ENCODE measurements at regions not wholly inside any gene's neighbourhood (a gene's known extent, or its start where the extent isn't known, plus 50 kb on each side); places are given as distances from the start of the nearest gene placed in this dataset.
A peak's percentile ranks its signal among the peaks of the same experiment; 100 is the strongest.

GRCh38 chr10:131847241-131847783, 53.5 kb upstream of the PPP2R2D start:
- Mint-ChIP-seq H3K9me3 (ENCODE audit: unreplicated experiment) (peaks cover 6% of the 10 kb centered on the region), H3K4me1 (ENCODE audit: unreplicated experiment) (no peaks in the 10 kb centered on the region), H3K4me3 (ENCODE audit: unreplicated experiment) (no peak overlapping the region), H3K36me3 (ENCODE audit: unreplicated experiment) (no peaks in the 10 kb centered on the region), H3K27ac (ENCODE audit: unreplicated experiment) (no peak overlapping the region), H3K27me3 (ENCODE audit: unreplicated experiment) (no peaks in the 10 kb centered on the region)
- DNase-seq (ENCODE audit: extremely low spot score, unreplicated experiment): peak; percentile 76
- no peak for TF ChIP-seq CTCF (IDR thresholded peaks at IDR 0.05)

- H3K4me3 Mint-ChIP-seq (ENCODE audit: unreplicated experiment): no peak overlapping the region
- no peaks in the 10 kb centered on the region for H3K27me3 Mint-ChIP-seq (ENCODE audit: unreplicated experiment)
- H3K4me1 Mint-ChIP-seq (ENCODE audit: unreplicated experiment): no peaks in the 10 kb centered on the region
- no peak overlapping the region for H3K27ac Mint-ChIP-seq (ENCODE audit: unreplicated experiment)
- DNase-seq (ENCODE audit: extremely low spot score, unreplicated experiment): peak; percentile 65
- TF ChIP-seq CTCF (IDR thresholded peaks at IDR 0.05): no peak
- peaks cover 6% of the 10 kb centered on the region for H3K9me3 Mint-ChIP-seq (ENCODE audit: unreplicated experiment)
- H3K36me3 Mint-ChIP-seq (ENCODE audit: unreplicated experiment): no peaks in the 10 kb centered on the region
These were observed 52.5 kb upstream of the PPP2R2D start for GRCh38 chr10:131848296-131848695.

GRCh38 chr10:131848741-131849590, 51.8 kb upstream of the PPP2R2D start:
- Mint-ChIP-seq H3K27me3 (ENCODE audit: unreplicated experiment) (no peaks in the 10 kb centered on the region), H3K4me3 (ENCODE audit: unreplicated experiment) (no peak overlapping the region), H3K36me3 (ENCODE audit: unreplicated experiment) (no peaks in the 10 kb centered on the region), H3K27ac (ENCODE audit: unreplicated experiment) (no peak overlapping the region), H3K9me3 (ENCODE audit: unreplicated experiment) (peaks cover 6% of the 10 kb centered on the region), H3K4me1 (ENCODE audit: unreplicated experiment) (no peaks in the 10 kb centered on the region)
- TF ChIP-seq CTCF (IDR thresholded peaks at IDR 0.05): no peak
- peak; percentile 80 for DNase-seq (ENCODE audit: extremely low spot score, unreplicated experiment)

DNA sequence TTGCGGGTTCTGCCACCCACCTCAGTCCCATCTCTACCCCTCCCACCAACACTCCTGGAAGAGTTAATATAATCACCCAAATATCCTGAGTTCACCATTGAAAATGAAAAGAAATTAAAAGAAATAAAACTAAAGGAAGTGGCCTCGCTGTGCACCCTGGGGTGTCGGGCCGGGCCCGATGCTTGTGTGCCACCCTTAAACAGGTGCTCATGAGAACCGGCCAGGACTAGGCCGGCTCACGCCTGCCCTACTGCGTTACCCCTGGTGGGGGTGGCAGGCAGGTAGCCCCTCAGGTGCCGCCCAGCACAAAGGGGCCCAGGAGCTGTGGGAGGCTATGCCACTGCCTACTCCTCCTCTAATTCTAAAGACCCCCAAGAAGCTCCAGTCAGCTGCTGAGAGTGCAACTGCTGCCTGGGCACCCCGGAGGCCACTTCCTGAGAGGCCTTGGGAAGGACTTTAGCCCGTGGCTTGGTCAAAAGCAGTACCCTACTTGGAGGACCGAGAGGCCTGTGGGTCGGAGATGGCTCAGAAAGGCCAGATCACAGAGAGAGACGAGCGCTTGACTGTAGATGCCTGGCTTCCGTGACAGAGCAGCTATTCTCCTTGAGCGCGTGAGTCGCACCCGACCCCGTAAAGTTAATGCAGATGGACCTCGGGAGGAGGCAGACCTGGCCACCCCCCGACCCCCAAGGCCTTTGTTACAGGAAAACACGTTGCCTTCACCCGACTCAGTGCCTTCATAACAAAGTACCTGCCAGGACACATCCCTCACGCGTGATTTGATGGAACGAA, 51.0 kb upstream of the PPP2R2D start:
- H3K36me3 Mint-ChIP-seq (ENCODE audit: unreplicated experiment): no peaks in the 10 kb centered on the region
- no peaks in the 10 kb centered on the region for H3K27me3 Mint-ChIP-seq (ENCODE audit: unreplicated experiment)
- H3K27ac Mint-ChIP-seq (ENCODE audit: unreplicated experiment): no peak overlapping the region
- TF ChIP-seq CTCF (IDR thresholded peaks at IDR 0.05): no peak
- no peaks in the 10 kb centered on the region for H3K4me1 Mint-ChIP-seq (ENCODE audit: unreplicated experiment)
- H3K9me3 Mint-ChIP-seq (ENCODE audit: unreplicated experiment): peaks cover 6% of the 10 kb centered on the region
- DNase-seq (ENCODE audit: extremely low spot score, unreplicated experiment): peak; percentile 64
- no peak overlapping the region for H3K4me3 Mint-ChIP-seq (ENCODE audit: unreplicated experiment)

- Mint-ChIP-seq H3K27ac (ENCODE audit: unreplicated experiment) (no peak overlapping the region), H3K9me3 (ENCODE audit: unreplicated experiment) (peaks cover 6% of the 10 kb centered on the region), H3K4me1 (ENCODE audit: unreplicated experiment) (no peaks in the 10 kb centered on the region), H3K36me3 (ENCODE audit: unreplicated experiment) (no peaks in the 10 kb centered on the region), H3K27me3 (ENCODE audit: unreplicated experiment) (no peaks in the 10 kb centered on the region), H3K4me3 (ENCODE audit: unreplicated experiment) (no peak overlapping the region)
- no peak for TF ChIP-seq CTCF (IDR thresholded peaks at IDR 0.05)
- no peak for DNase-seq (ENCODE audit: extremely low spot score, unreplicated experiment)
These were observed 50.4 kb upstream of the PPP2R2D start for GRCh38 chr10:131850383-131850870.

All from osteocyte (in vitro differentiated cells).